HFFc6 (cell line): ENCODE measurements at regions not wholly inside any gene's neighbourhood (a gene's known extent, or its start where the extent isn't known, plus 50 kb on each side); places are given as distances from the start of the nearest gene placed in this dataset.

ENCODE experiments used
- DNase-seq: peaks from one replicate; pipeline ENCODE4 v3.0.0-alpha.2; 2018
- H3K27ac Mint-ChIP-seq: 2 replicates; pipeline ENCODE4 v1.8.0; 2020; ENCODE audit warnings: mild to moderate bottlenecking, mixed read lengths
- H3K27me3 Mint-ChIP-seq: 2 replicates; pipeline ENCODE4 v1.8.0; 2021; ENCODE audit warnings: mild to moderate bottlenecking, moderate library complexity, mixed read lengths; ENCODE audit not compliant: insufficient read depth
- H3K36me3 Mint-ChIP-seq: 2 replicates; pipeline ENCODE4 v1.8.0; 2021; ENCODE audit warnings: low read depth, mixed read lengths
- H3K4me1 Mint-ChIP-seq: 2 replicates; pipeline ENCODE4 v1.8.0; 2020; ENCODE audit warnings: low read depth, mixed read lengths
- H3K4me3 Mint-ChIP-seq: 2 replicates; pipeline ENCODE4 v1.8.0; 2020; ENCODE audit warnings: mild to moderate bottlenecking, moderate library complexity, mixed read lengths
- H3K9me3 Mint-ChIP-seq: 2 replicates; pipeline ENCODE4 v1.8.0; 2020; ENCODE audit warnings: mild to moderate bottlenecking, mixed read lengths
- TF ChIP-seq, protein P1 (sequence below): fragments of 200-600 bp; sonication (generic); IDR thresholded peaks from 2 replicates; pipeline ENCODE4 v1.5.0; 2021; ENCODE audit warnings: antibody characterized with exemption, mild to moderate bottlenecking

DNA sequence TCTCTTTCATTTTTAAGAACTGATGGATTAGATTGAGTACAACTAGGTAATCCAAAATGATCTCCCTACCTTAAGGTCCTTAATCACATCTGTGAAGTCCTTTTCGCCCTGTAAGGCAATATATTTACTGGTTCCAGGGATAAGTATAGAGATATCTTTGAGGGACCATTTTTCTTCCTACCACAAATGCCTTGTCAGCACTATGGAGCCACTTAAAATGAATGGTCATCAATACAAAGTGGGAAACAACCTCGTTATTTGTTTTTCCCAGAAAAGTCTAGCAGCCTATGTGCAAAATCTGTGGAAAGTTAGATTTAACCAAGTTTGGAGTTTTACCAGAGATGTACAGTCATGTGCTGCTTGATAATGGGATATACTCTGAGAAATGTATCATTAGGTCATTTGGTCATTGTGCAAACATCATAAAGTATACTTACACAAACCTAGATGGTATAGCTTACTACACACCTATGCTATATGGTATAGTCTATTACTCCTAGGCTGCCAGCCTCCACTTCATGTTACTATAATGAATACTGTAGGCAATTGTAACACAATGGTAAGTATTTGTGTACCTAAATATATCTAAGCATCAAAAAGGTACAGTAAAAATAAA, 366.2 kb upstream of the TMEM229A start:
- no peak overlapping the region for H3K4me3 Mint-ChIP-seq

DNA sequence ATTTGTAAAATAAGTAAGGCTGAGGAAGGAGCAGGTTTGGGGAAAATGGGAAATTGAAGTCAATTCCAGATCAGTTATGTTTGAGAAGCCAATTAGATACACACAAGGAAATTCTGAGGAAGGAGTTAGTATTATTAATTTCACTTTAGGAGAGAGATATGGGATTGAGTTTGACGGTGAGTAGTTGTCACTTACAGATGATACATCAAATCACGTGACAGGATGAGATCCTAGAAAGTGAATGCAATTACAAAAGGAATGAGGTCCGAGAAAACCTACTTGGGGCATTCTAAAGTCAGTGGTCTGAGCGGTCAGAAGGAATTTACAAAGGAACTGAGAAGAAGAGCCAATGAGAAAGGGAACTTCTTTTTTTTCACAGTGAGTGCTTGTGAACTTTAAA, 364.3 kb upstream of the TMEM229A start:
- H3K27ac Mint-ChIP-seq: no peak overlapping the region
- H3K27me3 Mint-ChIP-seq: no peaks in the 10 kb centered on the region
- no peak for DNase-seq
- no peaks in the 10 kb centered on the region for H3K4me1 Mint-ChIP-seq
- peaks cover 29% of the 10 kb centered on the region for H3K9me3 Mint-ChIP-seq
- H3K36me3 Mint-ChIP-seq: no peaks in the 10 kb centered on the region; the same call in 1 of the 2 replicates
- H3K4me3 Mint-ChIP-seq: no peak overlapping the region
- TF ChIP-seq, protein P1, sequence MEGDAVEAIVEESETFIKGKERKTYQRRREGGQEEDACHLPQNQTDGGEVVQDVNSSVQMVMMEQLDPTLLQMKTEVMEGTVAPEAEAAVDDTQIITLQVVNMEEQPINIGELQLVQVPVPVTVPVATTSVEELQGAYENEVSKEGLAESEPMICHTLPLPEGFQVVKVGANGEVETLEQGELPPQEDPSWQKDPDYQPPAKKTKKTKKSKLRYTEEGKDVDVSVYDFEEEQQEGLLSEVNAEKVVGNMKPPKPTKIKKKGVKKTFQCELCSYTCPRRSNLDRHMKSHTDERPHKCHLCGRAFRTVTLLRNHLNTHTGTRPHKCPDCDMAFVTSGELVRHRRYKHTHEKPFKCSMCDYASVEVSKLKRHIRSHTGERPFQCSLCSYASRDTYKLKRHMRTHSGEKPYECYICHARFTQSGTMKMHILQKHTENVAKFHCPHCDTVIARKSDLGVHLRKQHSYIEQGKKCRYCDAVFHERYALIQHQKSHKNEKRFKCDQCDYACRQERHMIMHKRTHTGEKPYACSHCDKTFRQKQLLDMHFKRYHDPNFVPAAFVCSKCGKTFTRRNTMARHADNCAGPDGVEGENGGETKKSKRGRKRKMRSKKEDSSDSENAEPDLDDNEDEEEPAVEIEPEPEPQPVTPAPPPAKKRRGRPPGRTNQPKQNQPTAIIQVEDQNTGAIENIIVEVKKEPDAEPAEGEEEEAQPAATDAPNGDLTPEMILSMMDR: no peak

More for the DNA sequence above, 366.2 kb upstream of the TMEM229A start:
- TF ChIP-seq, protein P1: no peak
- Mint-ChIP-seq H3K36me3 (no peaks in the 10 kb centered on the region; the same call in 1 of the 2 replicates), H3K27me3 (no peaks in the 10 kb centered on the region), H3K9me3 (peaks cover 41% of the 10 kb centered on the region), H3K27ac (no peak overlapping the region), H3K4me1 (no peaks in the 10 kb centered on the region)
- DNase-seq: no peak

DNA sequence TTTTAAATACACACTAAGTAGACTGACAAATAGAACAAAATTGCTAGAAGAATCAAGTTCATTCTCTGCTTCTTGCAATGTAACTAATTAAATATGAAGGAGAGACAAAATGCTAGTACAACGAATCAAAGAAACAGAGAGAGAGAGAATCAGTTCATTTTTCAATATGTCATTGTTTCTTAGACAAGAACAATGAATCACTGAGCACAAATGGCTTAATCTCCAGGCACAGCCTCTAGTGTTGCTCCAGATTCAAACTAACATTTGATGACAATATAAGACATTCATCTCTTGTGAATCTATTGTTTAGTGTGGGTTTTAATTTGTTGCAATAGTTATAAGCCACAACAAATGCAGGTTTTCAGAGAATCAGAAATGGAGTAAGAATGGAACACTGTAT, 357.4 kb upstream of the TMEM229A start:
- no peaks in the 10 kb centered on the region for H3K4me1 Mint-ChIP-seq
- DNase-seq: no peak
- H3K27ac Mint-ChIP-seq: no peak overlapping the region
- no peaks in the 10 kb centered on the region for H3K36me3 Mint-ChIP-seq
- H3K9me3 Mint-ChIP-seq: peaks cover 13% of the 10 kb centered on the region
- H3K4me3 Mint-ChIP-seq: no peak overlapping the region
- TF ChIP-seq, protein P1: no peak
- no peaks in the 10 kb centered on the region for H3K27me3 Mint-ChIP-seq

DNA sequence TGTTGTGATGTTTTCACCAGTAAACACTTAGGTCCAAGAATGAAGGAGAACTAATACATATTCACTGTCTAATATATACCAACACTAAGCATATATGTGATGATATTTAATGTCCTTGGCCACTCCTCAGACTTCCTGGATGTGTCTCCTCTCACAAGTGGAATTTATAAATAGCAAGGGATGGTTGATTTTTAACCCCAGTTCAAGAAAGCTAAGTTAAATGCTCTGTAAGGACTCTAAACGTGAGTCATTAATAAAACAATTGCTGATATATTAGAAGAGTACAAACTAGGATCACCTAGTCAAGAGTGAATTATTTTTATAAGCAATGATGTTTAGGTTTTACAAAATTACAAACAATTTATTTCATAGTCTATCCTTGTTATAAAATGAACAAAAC, 355.9 kb upstream of the TMEM229A start:
- H3K36me3 Mint-ChIP-seq: no peaks in the 10 kb centered on the region
- no peak overlapping the region for H3K4me3 Mint-ChIP-seq
- no peak for DNase-seq
- H3K27me3 Mint-ChIP-seq: no peaks in the 10 kb centered on the region
- peaks cover 18% of the 10 kb centered on the region for H3K9me3 Mint-ChIP-seq
- no peaks in the 10 kb centered on the region for H3K4me1 Mint-ChIP-seq
- TF ChIP-seq, protein P1: no peak
- H3K27ac Mint-ChIP-seq: no peak overlapping the region

DNA sequence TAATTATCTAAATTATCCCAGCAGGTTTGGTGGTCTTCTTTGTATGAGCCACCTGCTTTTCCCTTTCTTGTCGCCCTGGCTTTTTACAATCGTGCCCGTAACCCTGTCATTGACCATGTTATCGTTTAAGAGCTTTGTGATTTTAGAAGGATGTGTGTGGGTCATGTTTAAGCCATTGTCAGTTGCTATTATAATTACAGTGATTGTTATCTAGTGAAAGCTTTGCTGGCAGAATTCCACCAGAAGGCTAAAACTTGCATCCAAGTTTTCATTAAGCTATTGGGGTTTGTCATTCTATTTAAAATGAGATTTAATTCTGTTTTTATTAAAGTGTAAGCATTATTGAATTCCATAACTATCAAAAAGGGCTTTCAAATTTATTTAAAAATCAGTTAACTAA, 354.2 kb upstream of the TMEM229A start:
- Mint-ChIP-seq H3K36me3 (no peaks in the 10 kb centered on the region; the same call in 1 of the 2 replicates), H3K4me1 (no peaks in the 10 kb centered on the region), H3K27me3 (no peaks in the 10 kb centered on the region), H3K27ac (no peak overlapping the region), H3K9me3 (peaks cover 24% of the 10 kb centered on the region), H3K4me3 (no peak overlapping the region)
- TF ChIP-seq, protein P1: no peak
- no peak for DNase-seq
